NCI-H1092 treated with DMSO at 0.1 percent for 48 hours (cell line): ENCODE measurements at regions not wholly inside any gene's neighbourhood (a gene's known extent, or its start where the extent isn't known, plus 50 kb on each side); places are given as distances from the start of the nearest gene placed in this dataset.

Experiments used
- DNase-seq: peaks from one replicate; lab custom pipeline; 2025; lab: John Stamatoyannopoulos, UW

DNA sequence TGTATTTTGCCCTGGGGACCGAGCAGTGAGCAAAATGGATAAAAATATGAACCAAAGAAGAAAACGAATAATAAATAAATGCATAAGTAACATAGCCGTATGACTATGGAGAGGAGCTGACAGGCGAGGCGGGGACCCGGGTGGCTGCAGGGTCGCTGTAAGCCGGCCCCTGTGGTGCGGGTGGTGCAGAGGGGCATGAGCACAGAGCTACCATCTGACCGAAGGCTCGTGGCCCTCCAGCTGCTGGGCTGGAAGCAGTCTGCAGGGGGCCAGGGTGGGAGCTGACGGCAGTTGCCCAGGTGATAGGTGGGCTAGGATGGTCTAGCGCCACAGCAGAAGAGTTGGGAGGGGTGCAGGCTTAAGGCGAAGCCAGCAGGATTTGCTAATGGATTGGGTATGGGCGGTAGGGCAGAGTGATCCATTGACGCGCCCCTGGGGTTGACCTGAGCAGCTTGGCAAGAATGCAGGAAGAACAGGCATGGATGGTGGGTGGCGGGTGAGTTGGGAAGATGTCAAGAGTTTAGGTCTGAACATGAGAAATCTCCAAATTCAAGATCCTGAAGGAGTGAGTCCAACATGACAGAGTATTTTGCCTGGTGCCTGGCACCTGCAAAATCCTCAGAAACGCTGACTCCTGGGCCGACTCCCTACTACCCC is 228.0 kb downstream of the FOXL1 start:
- DNase-seq: no peak

GRCh38 chr16:86806838-86807351 is 228.5 kb downstream of the FOXL1 start:
- DNase-seq: no peak

- DNase-seq: no peak
Observed at GRCh38 chr16:86808863-86809444, 230.6 kb downstream of the FOXL1 start.

DNA sequence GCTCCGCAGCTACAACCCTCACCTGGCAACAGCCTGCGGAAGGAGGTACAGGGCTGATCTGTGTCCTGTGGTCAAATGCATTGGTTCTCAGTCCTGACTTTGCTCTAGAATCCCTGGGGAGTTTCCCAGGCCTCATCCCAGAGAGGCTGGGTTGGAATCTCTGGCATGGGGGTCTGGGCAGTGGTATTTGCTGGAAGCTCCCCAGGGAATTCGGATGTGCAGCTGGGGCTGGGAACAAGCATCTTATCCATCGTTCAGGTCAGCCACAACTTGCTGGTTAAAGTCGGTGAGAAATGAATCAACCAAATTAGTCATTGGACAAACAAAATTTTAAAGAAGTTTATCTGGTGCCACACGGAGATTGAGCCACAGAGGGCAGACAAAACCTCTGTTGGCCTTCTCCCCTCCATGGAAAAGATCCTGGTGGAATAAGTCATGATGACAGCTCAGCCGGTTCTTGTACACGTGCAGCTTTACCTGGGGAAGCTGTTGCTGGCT is 231.2 kb downstream of the FOXL1 start:
- DNase-seq: no peak

DNA sequence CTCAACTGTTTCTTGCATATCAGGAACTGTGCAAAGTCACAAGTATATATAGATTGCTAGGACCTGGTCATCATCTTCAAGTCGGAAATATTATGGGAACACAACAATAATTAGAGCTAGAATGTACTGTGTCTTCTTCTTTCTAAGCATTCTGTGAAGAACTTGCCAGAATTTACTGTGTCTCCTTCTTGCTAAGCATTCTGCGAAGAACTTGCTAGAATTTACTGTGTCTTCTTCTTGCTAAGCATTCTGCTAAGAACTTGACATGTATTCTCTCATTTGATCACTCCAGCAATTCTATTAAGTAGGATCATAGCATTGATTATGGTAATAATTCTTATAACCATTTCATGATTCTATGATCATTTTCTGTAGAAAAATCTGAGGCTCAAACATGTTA is 231.7 kb downstream of the FOXL1 start:
- no peak for DNase-seq

- DNase-seq: no peak
Observed at GRCh38 chr16:86812363-86812970, 234.1 kb downstream of the FOXL1 start.

DNA sequence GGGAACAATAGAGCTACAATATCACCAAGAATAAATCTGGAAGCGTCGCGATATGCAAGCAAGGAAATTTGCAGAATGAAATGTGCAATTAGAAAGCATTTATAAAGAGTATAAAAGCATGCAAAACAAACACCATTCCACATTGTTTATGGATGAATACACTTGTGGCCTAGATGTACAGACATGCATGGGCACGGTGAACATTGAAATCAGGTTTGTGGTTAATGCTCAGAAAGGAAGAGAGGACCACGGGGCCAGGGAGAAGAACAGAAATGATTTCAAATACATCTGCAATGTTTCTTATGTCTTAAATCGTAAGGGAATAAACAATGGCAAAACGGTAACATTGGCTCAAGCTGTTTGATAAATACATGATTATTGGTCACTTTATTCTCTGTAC is 235.9 kb downstream of the FOXL1 start:
- no peak for DNase-seq

DNA sequence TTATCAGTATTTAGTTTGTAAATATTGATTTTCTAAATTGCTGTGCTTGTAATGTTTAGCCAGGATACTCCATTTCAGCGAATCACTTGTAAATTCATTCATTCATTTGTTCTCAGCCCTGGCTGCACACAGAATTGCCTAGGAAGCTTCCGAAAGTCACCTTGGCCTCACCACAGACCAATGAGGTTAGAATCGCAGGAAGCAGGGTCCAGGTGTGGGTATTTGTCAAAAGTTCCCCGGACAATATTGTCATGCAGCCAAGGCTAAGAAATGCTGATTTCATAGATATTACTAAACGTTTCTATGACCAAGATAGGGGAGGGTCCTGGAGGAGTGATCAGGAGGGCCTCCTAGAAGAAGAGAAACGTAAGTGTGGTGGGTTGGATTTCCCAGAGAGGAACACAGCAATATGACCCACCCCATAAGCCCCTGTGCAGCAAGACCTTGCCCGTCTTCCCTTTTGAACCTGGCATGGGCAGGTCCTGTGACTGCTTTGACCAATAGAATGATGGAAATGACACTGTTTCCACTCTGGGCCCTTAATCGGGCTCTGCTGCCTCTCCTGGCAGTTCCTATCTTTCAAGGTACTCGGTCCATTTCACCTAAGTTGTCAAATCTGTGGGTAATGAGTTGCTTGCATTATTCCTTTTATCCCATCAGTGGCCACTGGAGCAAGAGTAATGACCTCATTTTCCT is 238.7 kb downstream of the FOXL1 start:
- DNase-seq: no peak

- no peak for DNase-seq
Observed at GRCh38 chr16:86818671-86819532, 240.6 kb downstream of the FOXL1 start.

- no peak for DNase-seq
Observed at GRCh38 chr16:86819533-86819892, 241.2 kb downstream of the FOXL1 start.

DNA sequence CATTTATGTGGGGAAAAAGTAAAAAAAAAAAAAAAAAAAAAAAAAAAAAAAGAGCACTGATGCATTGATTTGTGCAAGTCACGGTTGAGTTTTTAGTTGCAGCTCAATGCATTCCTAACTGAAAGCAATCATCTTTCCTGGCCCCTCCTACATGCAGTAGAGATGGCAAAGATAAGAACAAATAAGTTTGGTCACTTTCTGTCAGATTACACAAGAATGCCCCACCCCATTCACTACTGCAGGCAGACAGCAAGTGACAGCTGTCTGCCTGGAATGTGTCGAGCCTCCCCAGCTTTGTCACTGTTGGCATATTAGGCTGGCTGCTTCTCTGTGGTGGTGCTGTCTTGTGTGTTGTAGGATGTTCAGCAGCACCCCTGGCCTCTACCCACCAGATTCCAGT is 243.5 kb downstream of the FOXL1 start:
- no peak for DNase-seq

DNA sequence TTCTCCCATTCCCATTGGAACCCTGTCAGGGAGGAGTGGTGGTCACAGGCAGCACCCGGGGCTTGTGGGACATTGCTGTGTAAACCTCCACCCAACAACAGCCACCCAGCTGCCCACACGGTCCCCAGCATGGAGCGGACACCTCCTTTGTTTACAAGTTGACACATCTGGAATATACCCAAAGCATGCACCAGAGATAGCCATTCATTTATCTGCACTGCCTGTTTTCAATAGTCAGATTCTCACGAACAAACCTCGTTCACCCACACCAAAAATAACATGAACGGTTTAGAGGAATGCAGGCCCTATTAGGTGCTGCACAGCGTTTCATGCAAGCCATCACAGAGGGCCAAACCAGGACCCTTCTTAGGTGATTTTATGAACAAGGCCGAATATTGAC is 244.8 kb downstream of the FOXL1 start:
- no peak for DNase-seq

- no peak for DNase-seq
Observed at GRCh38 chr16:86823888-86824671, 245.7 kb downstream of the FOXL1 start.

DNA sequence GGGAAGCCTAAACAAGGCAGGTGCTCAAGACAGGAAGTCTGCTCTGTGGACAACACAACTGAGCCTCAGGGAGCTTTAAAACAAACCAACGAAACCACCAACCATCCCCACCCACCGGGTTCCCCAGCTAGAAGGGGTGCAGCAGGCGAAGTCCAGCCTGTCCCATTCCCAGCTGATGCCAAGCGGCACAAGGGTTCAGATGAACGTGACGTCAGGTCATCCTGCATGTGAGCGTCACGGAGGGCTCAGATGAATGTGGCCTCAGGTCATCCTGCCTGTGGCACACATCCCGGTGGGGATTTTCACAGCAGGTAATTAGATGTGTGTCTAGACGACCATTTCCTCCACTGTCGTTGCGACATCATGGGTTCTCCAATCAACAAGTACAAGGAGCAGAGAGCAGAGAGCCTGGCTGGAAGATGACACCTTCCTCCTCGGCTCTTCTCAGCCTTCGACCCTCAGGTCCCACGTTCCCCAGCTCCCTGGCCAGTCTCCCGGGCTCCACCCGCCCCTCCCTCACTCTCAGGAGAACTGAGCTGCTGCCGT is 246.5 kb downstream of the FOXL1 start:
- no peak for DNase-seq

- DNase-seq: no peak
Observed at GRCh38 chr16:86825631-86826030, 247.3 kb downstream of the FOXL1 start.

- no peak for DNase-seq
Observed at GRCh38 chr16:86826941-86827340, 248.6 kb downstream of the FOXL1 start.

GRCh38 chr16:86827521-86827920 is 249.2 kb downstream of the FOXL1 start:
- no peak for DNase-seq

GRCh38 chr16:86828202-86828601 is 249.9 kb downstream of the FOXL1 start:
- no peak for DNase-seq

DNA sequence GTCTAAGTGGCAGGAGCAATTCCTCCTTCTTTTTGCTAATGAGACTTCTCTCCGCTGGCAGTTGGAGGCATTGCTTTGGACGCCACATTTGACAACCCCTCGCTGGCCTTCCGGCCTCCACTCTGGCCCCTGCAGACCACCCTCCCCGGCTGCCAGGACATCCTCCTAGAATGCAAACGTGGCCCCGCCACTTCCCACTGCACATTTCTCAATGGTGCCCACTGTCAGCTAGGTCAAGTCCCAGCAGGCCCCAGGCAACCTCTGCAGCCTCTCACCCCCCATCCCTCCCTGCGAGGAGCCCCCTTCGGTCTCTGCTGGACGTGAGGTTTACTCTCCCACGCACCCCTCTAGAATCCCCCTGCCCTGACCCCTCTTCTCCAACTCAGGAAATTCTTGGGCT is 250.3 kb downstream of the FOXL1 start:
- no peak for DNase-seq

DNA sequence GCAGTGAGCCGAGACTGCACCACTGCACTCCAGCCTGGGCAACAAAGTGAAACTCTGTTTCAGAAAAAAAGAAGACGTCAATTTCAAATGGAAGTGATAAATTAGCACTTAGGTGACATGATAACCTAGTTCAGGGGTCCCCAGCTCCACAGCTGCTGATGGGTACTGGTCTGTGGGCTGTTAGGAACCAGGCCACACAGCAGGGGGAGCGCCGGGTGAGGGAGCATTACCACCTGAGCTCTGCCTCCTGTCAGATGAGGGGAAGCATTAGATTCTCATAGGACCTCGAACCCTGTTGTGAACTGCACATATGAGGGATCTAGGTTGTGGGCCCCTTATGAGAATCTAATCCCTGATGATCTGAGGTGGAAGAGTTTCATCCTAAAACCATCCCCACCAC is 253.0 kb downstream of the FOXL1 start:
- no peak for DNase-seq

DNA sequence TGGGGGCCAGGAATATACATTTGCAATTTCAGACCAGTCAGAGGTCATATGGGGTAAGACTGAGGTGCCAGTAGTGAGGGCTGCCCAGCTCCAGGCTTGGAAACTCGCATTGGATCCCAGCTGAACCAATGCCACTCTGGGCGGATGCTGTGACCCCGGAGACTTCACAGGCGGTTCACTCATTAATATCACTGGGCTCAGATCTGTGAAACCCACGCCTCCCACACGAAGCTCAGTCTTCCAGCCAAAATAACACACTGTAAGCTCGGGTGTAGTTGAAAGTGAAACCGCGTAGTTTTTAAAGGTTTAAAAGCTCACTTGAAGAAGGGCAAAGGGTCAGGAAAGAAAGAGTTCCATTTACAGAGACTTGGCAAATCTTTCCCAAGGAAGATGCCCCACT is 254.8 kb downstream of the FOXL1 start:
- DNase-seq: no peak
